IMR-90 (cell line): ENCODE measurements at regions not wholly inside any gene's neighbourhood (a gene's known extent, or its start where the extent isn't known, plus 50 kb on each side); places are given as distances from the start of the nearest gene placed in this dataset.

Experiments
- ATAC-seq: fragments of 200-7000 bp; cut with Tn5 transposase; 2 replicates; pipeline ENCODE4 v1.9.1; 2020; ENCODE audit warnings: low read depth, mild to moderate bottlenecking, moderate library complexity
- BruUV-seq: library from RNA; stranded (reverse); fragments of 400-500 nt; replicated peaks from 2 replicates; lab custom pipeline; 2021; lab: Mats Ljungman, UMichigan
- CTCF ChIA-PET: fragments of 300-600 bp; formaldehyde crosslinking; extraction: SDS; loops from one replicate; lab custom pipeline; 2021; ENCODE audit warnings: antibody characterized with exemption; lab: Yijun Ruan, JAX
- POLR2A ChIA-PET: fragments of 300-600 bp; sonication (Branson Sonifier 250); formaldehyde crosslinking; loops from one replicate; lab custom pipeline; 2022; ENCODE audit warnings: antibody characterized with exemption; ENCODE audit not compliant: unreplicated experiment; lab: Charles Lee
- DNase-seq: peaks from one replicate; pipeline ENCODE4 v3.0.0; 2013
- H2AFZ ChIP-seq: replicated peaks from 2 replicates; pipeline ENCODE3; 2013; ENCODE audit warnings: low read length, mild to moderate bottlenecking; ENCODE audit not compliant: poor library complexity
- H2AK5ac ChIP-seq: 2 replicates; pipeline ENCODE4 v1.6.1; 2013; ENCODE audit warnings: low read depth, low read length, inconsistent platforms
- H2AK9ac ChIP-seq: replicated peaks from 2 replicates; pipeline ENCODE3; 2013; ENCODE audit warnings: mild to moderate bottlenecking, low read depth, low read length, moderate library complexity; ENCODE audit not compliant: poor library complexity
- H2BK120ac ChIP-seq: 2 replicates; pipeline ENCODE4 v1.6.1; 2013; ENCODE audit warnings: low read depth, low read length, inconsistent platforms
- H2BK15ac ChIP-seq: 3 replicates; pipeline ENCODE4 v1.6.1; 2013; ENCODE audit warnings: low read depth, low read length, inconsistent platforms
- H2BK20ac ChIP-seq: 2 replicates; pipeline ENCODE4 v1.6.1; 2013; ENCODE audit warnings: low read depth, mild to moderate bottlenecking, inconsistent platforms, low read length, moderate library complexity
- H2BK5ac ChIP-seq: 2 replicates; pipeline ENCODE4 v1.6.1; 2013; ENCODE audit warnings: mild to moderate bottlenecking, low read depth, low read length, inconsistent platforms; ENCODE audit not compliant: poor library complexity, severe bottlenecking
- H3K14ac ChIP-seq: replicated peaks from 2 replicates; pipeline ENCODE4 v1.6.1; 2013; ENCODE audit warnings: low read depth, low read length, inconsistent platforms
- H3K18ac ChIP-seq: 2 replicates; pipeline ENCODE4 v1.6.1; 2013; ENCODE audit warnings: low read depth, low read length, control low read depth
- H3K23ac ChIP-seq: 2 replicates; pipeline ENCODE4 v1.6.1; 2013; ENCODE audit warnings: low read depth, low read length, inconsistent platforms
- H3K27ac ChIP-seq: 2 replicates; pipeline ENCODE4 v1.5.1; 2013; ENCODE audit warnings: mild to moderate bottlenecking, control low read depth, low read length; ENCODE audit not compliant: insufficient read depth
- H3K27me3 ChIP-seq: 2 replicates; pipeline ENCODE4 v1.6.1; 2013; ENCODE audit warnings: low read length; ENCODE audit not compliant: control insufficient read depth, insufficient read depth
- H3K36me3 ChIP-seq: 2 replicates; pipeline ENCODE4 v1.6.1; 2013; ENCODE audit warnings: low read length, mixed read lengths; ENCODE audit not compliant: control insufficient read depth, insufficient read depth
- H3K4ac ChIP-seq: 2 replicates; pipeline ENCODE4 v1.6.1; 2013; ENCODE audit warnings: low read depth, low read length, inconsistent platforms
- H3K4me1 ChIP-seq: 2 replicates; pipeline ENCODE4 v1.6.1; 2013; ENCODE audit warnings: low read length, mixed read lengths; ENCODE audit not compliant: control insufficient read depth, insufficient read depth
- H3K4me2 ChIP-seq: 2 replicates; pipeline ENCODE4 v1.6.1; 2013; ENCODE audit warnings: low read depth, mild to moderate bottlenecking, control low read depth, low read length, moderate library complexity
- H3K4me3 ChIP-seq: 2 replicates; pipeline ENCODE4 v1.5.1; 2013; ENCODE audit warnings: low read depth, mild to moderate bottlenecking, control low read depth, low read length, moderate library complexity; ENCODE audit not compliant: insufficient read depth
- H3K56ac ChIP-seq: 2 replicates; pipeline ENCODE4 v1.6.1; 2013; ENCODE audit warnings: low read length, inconsistent platforms; ENCODE audit not compliant: insufficient read depth; ENCODE audit errors: extremely low read depth
- H3K79me1 ChIP-seq, 2 experiments: 2 replicates each; pipeline ENCODE4 v1.6.1; 2013; ENCODE audit warnings: low read length in 2 of 2, inconsistent platforms in 1 of 2, low read depth in 1 of 2
- H3K9ac ChIP-seq: 2 replicates; pipeline ENCODE4 v1.6.1; 2013; ENCODE audit warnings: low read depth, low read length, control low read depth
- H3K9me1 ChIP-seq: 2 replicates; pipeline ENCODE4 v1.6.1; 2013; ENCODE audit warnings: low read length, inconsistent platforms; ENCODE audit not compliant: insufficient read depth
- H3K9me3 ChIP-seq: 2 replicates; pipeline ENCODE4 v1.6.1; 2013; ENCODE audit warnings: low read length; ENCODE audit not compliant: control insufficient read depth, insufficient read depth
- H4K20me1 ChIP-seq: 2 replicates; pipeline ENCODE4 v1.6.1; 2013; ENCODE audit warnings: low read length, inconsistent platforms; ENCODE audit not compliant: insufficient read depth
- H4K5ac ChIP-seq: 2 replicates; pipeline ENCODE4 v1.6.1; 2013; ENCODE audit warnings: mild to moderate bottlenecking, low read depth, low read length, control low read depth
- H4K8ac ChIP-seq, 2 experiments: 2 replicates each; pipeline ENCODE4 v1.6.1; 2013; ENCODE audit warnings: low read depth in 2 of 2, low read length in 2 of 2, control low read depth in 1 of 2, inconsistent platforms in 1 of 2
- H4K91ac ChIP-seq: 2 replicates; pipeline ENCODE4 v1.6.1; 2013; ENCODE audit warnings: low read depth, low read length, inconsistent platforms; ENCODE audit not compliant: insufficient read depth
- CEBPB ChIP-seq: IDR thresholded peaks from 2 replicates; pipeline ENCODE4 v1.6.1; 2012; ENCODE audit warnings: low read depth, low read length, improper control_type of control experiment
- CHD1 ChIP-seq: IDR thresholded peaks from 2 replicates; pipeline ENCODE4 v1.6.1; 2012; ENCODE audit warnings: low read depth, low read length, improper control_type of control experiment
- FOS ChIP-seq: fragments of 150-350 bp; IDR thresholded peaks from 2 replicates; pipeline ENCODE4 v1.6.1; 2016; ENCODE audit warnings: low read depth, low read length
- MAFK ChIP-seq: IDR thresholded peaks from 2 replicates; pipeline ENCODE4 v1.6.1; 2012; ENCODE audit warnings: low read depth, low read length, improper control_type of control experiment
- POLR2A ChIP-seq: IDR thresholded peaks from 2 replicates; pipeline ENCODE4 v1.6.1; 2012; ENCODE audit warnings: mild to moderate bottlenecking, low read depth, low read length
- RFX5 ChIP-seq: IDR thresholded peaks from 2 replicates; pipeline ENCODE4 v1.8.0; 2012; ENCODE audit warnings: low read depth, mild to moderate bottlenecking, low read length, moderate library complexity
- whole genome bisulfite sequencing, 2 experiments: methylation state at CpG; one replicate each; pipeline versions ENCODE4 v1.1.5 to v1.1.7; 2013; ENCODE audit warnings: missing lambda C conversion rate in 2 of 2; ENCODE audit not compliant: insufficient read length in 1 of 2; ENCODE audit errors: extremely low coverage in 2 of 2; 5-methylcytosine and 5-hydroxymethylcytosine counted together
- dilution Hi-C: fragments of 300-500 bp; cut with HindIII; formaldehyde crosslinking; loops from one replicate; pipeline ENCODE4 v1.14.3; 2018; ENCODE audit warnings: low sequenced_read_pairs; ENCODE audit not compliant: unreplicated experiment
- in situ Hi-C: fragments of 300-500 bp; cut with MboI; formaldehyde crosslinking; loops from 3 replicates; pipeline ENCODE4 v1.14.3; 2019; ENCODE audit warnings: low sequenced_read_pairs, inconsistent platforms, mixed read lengths
- intact Hi-C: fragments of 100-400 bp; cut with micrococcal nuclease; formaldehyde crosslinking; loops from 2 replicates; pipeline ENCODE4 v1.10.0; 2022
- TF ChIP-seq, protein P1 (sequence below): fragments of 150-350 bp; IDR thresholded peaks from 2 replicates; pipeline ENCODE4 v1.6.1; 2017; ENCODE audit warnings: mild to moderate bottlenecking, antibody characterized with exemption, low read length, low read depth
- TF ChIP-seq, protein P2 (sequence below): conservative IDR thresholded peaks from 2 replicates; pipeline ENCODE4 v1.5.1; 2012; ENCODE audit warnings: mild to moderate bottlenecking, low read depth, low read length, improper control_type of control experiment
- TF ChIP-seq, protein P3 (sequence below): fragments of 150-350 bp; IDR thresholded peaks from 2 replicates; pipeline ENCODE4 v1.6.1; 2016; ENCODE audit warnings: low read depth, mild to moderate bottlenecking, low read length, moderate library complexity, borderline replicate concordance

DNA sequence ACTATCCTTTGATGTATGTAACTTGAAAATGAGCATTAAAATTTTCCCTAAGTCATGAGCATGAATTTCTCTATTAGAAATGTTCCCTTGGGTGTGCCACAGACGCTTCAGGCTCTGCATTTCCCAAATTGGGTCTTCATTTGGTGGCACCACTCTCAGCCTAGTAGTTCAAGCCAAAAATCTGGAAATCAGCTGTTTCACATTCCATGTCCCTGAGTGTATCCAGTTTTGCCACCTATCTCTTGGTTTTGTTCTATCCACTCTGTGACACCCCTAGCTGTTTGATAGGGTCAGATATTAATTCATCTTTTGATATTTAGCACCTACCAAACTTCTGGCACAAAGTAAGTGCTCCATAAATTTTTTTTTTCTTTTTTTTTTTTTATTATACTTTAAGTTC, 89.5 kb upstream of the DPH5 start:
- no peak overlapping the region for H2BK15ac ChIP-seq
- H3K4me3 ChIP-seq: no peak overlapping the region
- in situ Hi-C loops (no loop called here), intact Hi-C loops (no loop called here), dilution Hi-C loops (no loop called here)
- H3K9ac ChIP-seq: no peak overlapping the region
- no peak overlapping the region for H2AFZ ChIP-seq
- H3K18ac ChIP-seq: no peak overlapping the region
- ATAC-seq (no peak), DNase-seq (no peak)
- no peak overlapping the region for H3K56ac ChIP-seq
- H3K27me3 ChIP-seq: no peaks in the 10 kb centered on the region
- H4K91ac ChIP-seq: no peak overlapping the region
- no peaks in the 10 kb centered on the region for H3K79me1 ChIP-seq
- no peaks in the 10 kb centered on the region for H3K9me1 ChIP-seq
- no CpG with 5 or more reads among the region's 1 CpG for WGBS, 2 experiments
- POLR2A ChIA-PET: no interaction called here
- H3K9me3 ChIP-seq: no peaks in the 10 kb centered on the region
- no peak overlapping the region for H3K4ac ChIP-seq
- TF ChIP-seq, protein P1, sequence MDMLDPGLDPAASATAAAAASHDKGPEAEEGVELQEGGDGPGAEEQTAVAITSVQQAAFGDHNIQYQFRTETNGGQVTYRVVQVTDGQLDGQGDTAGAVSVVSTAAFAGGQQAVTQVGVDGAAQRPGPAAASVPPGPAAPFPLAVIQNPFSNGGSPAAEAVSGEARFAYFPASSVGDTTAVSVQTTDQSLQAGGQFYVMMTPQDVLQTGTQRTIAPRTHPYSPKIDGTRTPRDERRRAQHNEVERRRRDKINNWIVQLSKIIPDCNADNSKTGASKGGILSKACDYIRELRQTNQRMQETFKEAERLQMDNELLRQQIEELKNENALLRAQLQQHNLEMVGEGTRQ: no peak
- TF ChIP-seq, protein P2, sequence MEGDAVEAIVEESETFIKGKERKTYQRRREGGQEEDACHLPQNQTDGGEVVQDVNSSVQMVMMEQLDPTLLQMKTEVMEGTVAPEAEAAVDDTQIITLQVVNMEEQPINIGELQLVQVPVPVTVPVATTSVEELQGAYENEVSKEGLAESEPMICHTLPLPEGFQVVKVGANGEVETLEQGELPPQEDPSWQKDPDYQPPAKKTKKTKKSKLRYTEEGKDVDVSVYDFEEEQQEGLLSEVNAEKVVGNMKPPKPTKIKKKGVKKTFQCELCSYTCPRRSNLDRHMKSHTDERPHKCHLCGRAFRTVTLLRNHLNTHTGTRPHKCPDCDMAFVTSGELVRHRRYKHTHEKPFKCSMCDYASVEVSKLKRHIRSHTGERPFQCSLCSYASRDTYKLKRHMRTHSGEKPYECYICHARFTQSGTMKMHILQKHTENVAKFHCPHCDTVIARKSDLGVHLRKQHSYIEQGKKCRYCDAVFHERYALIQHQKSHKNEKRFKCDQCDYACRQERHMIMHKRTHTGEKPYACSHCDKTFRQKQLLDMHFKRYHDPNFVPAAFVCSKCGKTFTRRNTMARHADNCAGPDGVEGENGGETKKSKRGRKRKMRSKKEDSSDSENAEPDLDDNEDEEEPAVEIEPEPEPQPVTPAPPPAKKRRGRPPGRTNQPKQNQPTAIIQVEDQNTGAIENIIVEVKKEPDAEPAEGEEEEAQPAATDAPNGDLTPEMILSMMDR: no peak
- no peak for TF ChIP-seq MAFK
- TF ChIP-seq CHD1: no peak
- TF ChIP-seq FOS: no peak
- TF ChIP-seq, protein P3, sequence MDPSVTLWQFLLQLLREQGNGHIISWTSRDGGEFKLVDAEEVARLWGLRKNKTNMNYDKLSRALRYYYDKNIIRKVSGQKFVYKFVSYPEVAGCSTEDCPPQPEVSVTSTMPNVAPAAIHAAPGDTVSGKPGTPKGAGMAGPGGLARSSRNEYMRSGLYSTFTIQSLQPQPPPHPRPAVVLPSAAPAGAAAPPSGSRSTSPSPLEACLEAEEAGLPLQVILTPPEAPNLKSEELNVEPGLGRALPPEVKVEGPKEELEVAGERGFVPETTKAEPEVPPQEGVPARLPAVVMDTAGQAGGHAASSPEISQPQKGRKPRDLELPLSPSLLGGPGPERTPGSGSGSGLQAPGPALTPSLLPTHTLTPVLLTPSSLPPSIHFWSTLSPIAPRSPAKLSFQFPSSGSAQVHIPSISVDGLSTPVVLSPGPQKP: no peak
- no peak for TF ChIP-seq POLR2A
- TF ChIP-seq RFX5: no peak
- no peak for TF ChIP-seq CEBPB
- CTCF ChIA-PET: no interaction called here
- H3K14ac ChIP-seq: no peak overlapping the region
- no peak overlapping the region for H2BK5ac ChIP-seq
- no peak overlapping the region for H3K4me2 ChIP-seq
- H2AK5ac ChIP-seq: no peak overlapping the region
- no peaks in the 10 kb centered on the region for H3K36me3 ChIP-seq
- H4K5ac ChIP-seq: no peak overlapping the region
- no peak overlapping the region for H4K8ac ChIP-seq
- no peak overlapping the region for H2BK20ac ChIP-seq
- no peaks in the 10 kb centered on the region for H3K4me1 ChIP-seq
- no peak overlapping the region for H3K23ac ChIP-seq
- BruUV-seq: no TSS peak
- no peak overlapping the region for H3K27ac ChIP-seq
- H2AK9ac ChIP-seq: no peak overlapping the region
- H4K20me1 ChIP-seq: no peaks in the 10 kb centered on the region
- H2BK120ac ChIP-seq: no peak overlapping the region
